Activated T-helper 17 cell treated with anti-CD3 and anti-CD28 coated beads, Interleukin-2, amount 50 U/mL, for 72 hours (primary cell): ENCODE measurements at regions not wholly inside any gene's neighbourhood (a gene's known extent, or its start where the extent isn't known, plus 50 kb on each side); places are given as distances from the start of the nearest gene placed in this dataset.

Experiments
- ATAC-seq: fragments of 150-1000 bp; cut with Tn5 transposase; replicated peaks from 2 replicates; pipeline ENCODE4 v1.10.0; 2021; ENCODE audit warnings: mild to moderate bottlenecking, moderate library complexity
- H3K27ac Mint-ChIP-seq: one replicate; pipeline ENCODE4 v1.8.0; 2022; ENCODE audit warnings: mixed read lengths
- H3K27me3 Mint-ChIP-seq: one replicate; pipeline ENCODE4 v1.8.0; 2022; ENCODE audit warnings: mixed read lengths
- H3K36me3 Mint-ChIP-seq: one replicate; pipeline ENCODE4 v1.8.0; 2022; ENCODE audit warnings: low read depth, mild to moderate bottlenecking, mixed read lengths
- H3K4me1 Mint-ChIP-seq: one replicate; pipeline ENCODE4 v1.8.0; 2022; ENCODE audit warnings: mixed read lengths
- H3K4me3 Mint-ChIP-seq: one replicate; pipeline ENCODE4 v1.8.0; 2022; ENCODE audit warnings: mild to moderate bottlenecking, mixed read lengths
- H3K9me3 Mint-ChIP-seq: one replicate; pipeline ENCODE4 v1.8.0; 2022; ENCODE audit warnings: mixed read lengths

- H3K27me3 Mint-ChIP-seq, result peaks cover 12% of the 10 kb centered on the region
- H3K36me3 Mint-ChIP-seq, result peaks cover 8% of the 10 kb centered on the region
- no peak for ATAC-seq
- peaks cover 18% of the 10 kb centered on the region for H3K4me1 Mint-ChIP-seq
- H3K4me3 Mint-ChIP-seq, result no peak overlapping the region
- H3K27ac Mint-ChIP-seq, result peak overlapping the region; percentile 86
- H3K9me3 Mint-ChIP-seq, result no peaks in the 10 kb centered on the region
These were observed 551.7 kb downstream of the RNF144A start for GRCh38 chr2:7468955-7469354.

GRCh38 chr2:7471185-7471584, 554.0 kb downstream of the RNF144A start:
- Mint-ChIP-seq H3K4me1 (peaks cover 18% of the 10 kb centered on the region), H3K27me3 (peaks cover 15% of the 10 kb centered on the region), H3K9me3 (no peaks in the 10 kb centered on the region), H3K4me3 (no peak overlapping the region), H3K36me3 (peaks cover 8% of the 10 kb centered on the region), H3K27ac (no peak overlapping the region)
- no peak for ATAC-seq

DNA sequence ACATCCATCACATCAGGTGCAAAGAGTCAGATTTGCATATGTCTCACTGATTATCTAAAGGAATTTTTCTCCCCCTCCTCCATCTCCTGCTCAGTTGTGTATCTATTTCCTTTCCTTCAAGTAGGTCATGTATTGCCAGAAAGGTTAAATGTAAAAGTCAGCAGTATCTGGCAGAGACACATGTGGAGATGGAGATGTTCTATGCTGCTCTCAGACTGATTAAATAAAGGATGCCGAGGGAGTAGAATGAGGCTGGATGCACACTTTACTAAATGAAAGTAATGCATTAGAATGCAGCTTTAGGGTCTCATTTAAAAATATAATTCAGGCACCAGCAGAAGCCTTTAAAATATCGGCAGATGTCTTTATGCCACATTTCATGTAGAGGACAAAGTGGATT, 555.3 kb downstream of the RNF144A start:
- H3K4me3 Mint-ChIP-seq, result no peak overlapping the region

DNA sequence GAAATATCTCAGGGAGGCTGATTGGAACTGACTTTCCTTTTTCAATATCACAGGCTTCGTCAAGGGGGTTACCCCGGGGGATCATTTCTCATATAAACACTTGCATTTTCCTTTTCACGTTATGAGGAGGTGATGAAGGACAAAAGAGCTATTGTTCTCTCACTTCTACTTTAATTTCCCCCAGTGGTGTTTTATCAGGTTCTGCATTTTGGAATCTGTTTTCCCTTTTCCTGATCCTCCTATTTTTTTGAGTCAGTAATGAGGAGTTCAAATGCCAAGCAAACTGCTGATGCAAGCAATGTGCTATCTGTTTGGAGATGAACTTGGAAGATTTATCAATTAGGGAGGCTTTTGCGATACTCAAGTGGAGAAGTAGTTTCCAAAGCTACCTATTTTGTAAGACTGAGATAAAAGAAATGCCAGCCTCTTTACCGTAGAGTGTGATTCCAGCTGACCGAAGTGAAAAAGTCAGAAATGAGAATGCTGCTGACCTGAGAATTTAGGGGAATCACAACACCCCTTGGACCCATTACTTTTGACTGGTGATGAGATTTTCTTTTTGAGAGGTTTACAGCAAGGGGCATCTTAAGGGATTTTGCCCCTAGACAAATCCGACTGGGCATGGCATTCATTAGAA, 556.0 kb downstream of the RNF144A start:
- Mint-ChIP-seq H3K36me3 (peaks cover 3% of the 10 kb centered on the region), H3K4me3 (peak overlapping the region; percentile 19), H3K27me3 (peaks cover 15% of the 10 kb centered on the region), H3K9me3 (no peaks in the 10 kb centered on the region), H3K4me1 (peaks cover 10% of the 10 kb centered on the region), H3K27ac (peak overlapping the region; percentile 75)
- ATAC-seq, result no peak

More for the DNA sequence above, 555.3 kb downstream of the RNF144A start:
- H3K27me3 Mint-ChIP-seq, result peaks cover 15% of the 10 kb centered on the region
- H3K36me3 Mint-ChIP-seq, result peaks cover 8% of the 10 kb centered on the region
- H3K27ac Mint-ChIP-seq, result no peak overlapping the region
- ATAC-seq, result no peak
- H3K4me1 Mint-ChIP-seq, result peaks cover 18% of the 10 kb centered on the region
- no peaks in the 10 kb centered on the region for H3K9me3 Mint-ChIP-seq

GRCh38 chr2:7476371-7476770, 559.2 kb downstream of the RNF144A start:
- Mint-ChIP-seq H3K36me3 (no peaks in the 10 kb centered on the region), H3K4me3 (no peak overlapping the region), H3K4me1 (peaks cover 7% of the 10 kb centered on the region), H3K27ac (no peak overlapping the region), H3K27me3 (peaks cover 11% of the 10 kb centered on the region), H3K9me3 (peaks cover 1% of the 10 kb centered on the region)
- ATAC-seq, result no peak

DNA sequence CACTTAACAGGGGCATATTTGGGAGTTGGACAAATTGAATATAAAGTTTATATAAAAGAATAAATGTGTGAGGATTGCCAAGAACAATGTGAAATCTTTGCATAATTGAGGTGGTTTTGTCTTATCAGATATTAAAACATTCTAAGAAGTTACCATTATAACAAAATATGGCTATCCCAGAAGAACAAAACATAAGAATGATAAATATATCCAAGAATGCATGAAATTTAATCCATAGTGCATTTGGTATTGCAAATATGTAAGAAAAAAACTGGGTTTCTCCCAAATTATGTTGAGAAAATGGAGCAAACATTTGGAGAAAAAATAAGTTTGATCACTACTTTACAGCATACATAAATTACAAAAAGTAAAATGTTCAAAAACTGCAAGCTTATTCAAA, 562.4 kb downstream of the RNF144A start:
- Mint-ChIP-seq H3K9me3 (peaks cover 4% of the 10 kb centered on the region), H3K4me3 (no peak overlapping the region), H3K4me1 (no peaks in the 10 kb centered on the region), H3K27ac (no peak overlapping the region), H3K27me3 (peaks cover 3% of the 10 kb centered on the region), H3K36me3 (no peaks in the 10 kb centered on the region)
- ATAC-seq, result no peak

- no peaks in the 10 kb centered on the region for H3K27me3 Mint-ChIP-seq
- H3K4me3 Mint-ChIP-seq, result no peak overlapping the region
- H3K9me3 Mint-ChIP-seq, result peaks cover 4% of the 10 kb centered on the region
- no peaks in the 10 kb centered on the region for H3K4me1 Mint-ChIP-seq
- H3K36me3 Mint-ChIP-seq, result no peaks in the 10 kb centered on the region
- peak; percentile 79 for ATAC-seq
- no peak overlapping the region for H3K27ac Mint-ChIP-seq
These were observed 563.2 kb downstream of the RNF144A start for GRCh38 chr2:7480431-7480830.

- Mint-ChIP-seq H3K27me3 (peaks cover 3% of the 10 kb centered on the region), H3K4me3 (no peak overlapping the region)
- no peak for ATAC-seq
These were observed 573.5 kb downstream of the RNF144A start for GRCh38 chr2:7490672-7491071.

DNA sequence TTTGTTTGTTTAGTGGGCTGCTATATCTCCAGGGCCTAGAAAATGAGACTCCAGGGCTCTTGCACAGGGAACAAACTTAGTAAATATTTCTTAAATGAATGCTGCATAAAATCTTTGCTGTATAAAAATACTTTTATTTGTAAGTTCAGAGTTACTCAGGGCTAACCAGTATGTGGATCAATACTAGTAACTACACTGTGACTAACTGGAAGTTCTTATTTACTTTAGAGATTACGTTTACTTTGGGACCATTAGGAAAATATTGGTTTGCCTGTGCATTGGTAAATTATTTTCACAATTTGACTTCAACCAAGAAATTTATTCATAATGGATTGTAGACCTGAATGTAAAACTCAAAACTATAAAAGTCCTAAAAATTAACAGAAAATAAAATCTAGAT, 575.5 kb downstream of the RNF144A start:
- no peak overlapping the region for H3K4me3 Mint-ChIP-seq
- no peaks in the 10 kb centered on the region for H3K36me3 Mint-ChIP-seq
- H3K27me3 Mint-ChIP-seq, result peaks cover 7% of the 10 kb centered on the region
- H3K4me1 Mint-ChIP-seq, result no peaks in the 10 kb centered on the region
- H3K9me3 Mint-ChIP-seq, result peaks cover 8% of the 10 kb centered on the region
- no peak for ATAC-seq
- H3K27ac Mint-ChIP-seq, result no peak overlapping the region

More at GRCh38 chr2:7490672-7491071, 573.5 kb downstream of the RNF144A start:
- no peaks in the 10 kb centered on the region for H3K36me3 Mint-ChIP-seq
- H3K9me3 Mint-ChIP-seq, result peaks cover 8% of the 10 kb centered on the region
- H3K4me1 Mint-ChIP-seq, result no peaks in the 10 kb centered on the region
- no peak overlapping the region for H3K27ac Mint-ChIP-seq

DNA sequence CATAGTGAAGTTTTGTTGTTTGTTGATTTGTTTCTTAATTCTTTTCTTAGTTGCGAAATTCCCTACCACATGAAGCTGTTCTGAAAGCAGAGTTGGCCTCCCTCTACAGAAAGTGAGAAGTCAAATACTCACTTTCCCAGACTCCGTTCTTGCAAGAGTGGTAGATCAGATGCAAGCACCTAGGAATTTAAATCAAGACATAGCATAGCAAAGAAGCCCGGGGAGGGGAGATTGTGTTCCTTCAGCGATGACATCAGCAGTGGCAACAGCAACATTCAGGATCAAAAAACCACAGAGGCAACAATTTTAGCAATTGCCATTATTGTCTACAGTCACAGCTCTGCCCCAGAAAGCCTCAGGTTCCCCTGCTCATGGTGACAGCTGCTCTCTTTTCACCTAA, 580.0 kb downstream of the RNF144A start:
- Mint-ChIP-seq H3K36me3 (no peaks in the 10 kb centered on the region), H3K27me3 (peaks cover 6% of the 10 kb centered on the region), H3K9me3 (peaks cover 8% of the 10 kb centered on the region), H3K27ac (no peak overlapping the region), H3K4me3 (no peak overlapping the region), H3K4me1 (no peaks in the 10 kb centered on the region)
- peak; percentile 24 for ATAC-seq

DNA sequence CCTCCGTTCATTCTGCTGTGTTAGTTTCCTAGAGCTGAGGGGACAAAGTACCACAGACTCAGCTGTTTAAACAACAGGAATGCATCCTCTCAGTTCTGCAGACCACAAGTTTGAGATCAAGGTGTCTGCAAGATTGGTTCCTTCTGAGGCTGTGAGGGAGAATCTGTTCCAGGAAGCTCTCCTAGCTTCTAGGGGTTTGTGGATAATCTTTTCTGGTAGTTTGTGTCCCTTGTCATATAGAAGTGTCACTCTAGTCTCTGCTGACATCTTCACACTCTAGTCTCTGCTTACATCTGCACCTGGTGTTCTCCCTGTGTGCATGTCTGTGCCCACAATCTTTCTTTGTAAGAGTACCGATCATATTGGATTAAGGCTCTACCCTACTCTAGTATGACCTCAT, 581.8 kb downstream of the RNF144A start:
- ATAC-seq, result no peak
- H3K4me3 Mint-ChIP-seq, result no peak overlapping the region
- peaks cover 3% of the 10 kb centered on the region for H3K27me3 Mint-ChIP-seq
- no peaks in the 10 kb centered on the region for H3K36me3 Mint-ChIP-seq
- no peaks in the 10 kb centered on the region for H3K4me1 Mint-ChIP-seq
- H3K9me3 Mint-ChIP-seq, result peaks cover under 1% of the 10 kb centered on the region
- H3K27ac Mint-ChIP-seq, result no peak overlapping the region

DNA sequence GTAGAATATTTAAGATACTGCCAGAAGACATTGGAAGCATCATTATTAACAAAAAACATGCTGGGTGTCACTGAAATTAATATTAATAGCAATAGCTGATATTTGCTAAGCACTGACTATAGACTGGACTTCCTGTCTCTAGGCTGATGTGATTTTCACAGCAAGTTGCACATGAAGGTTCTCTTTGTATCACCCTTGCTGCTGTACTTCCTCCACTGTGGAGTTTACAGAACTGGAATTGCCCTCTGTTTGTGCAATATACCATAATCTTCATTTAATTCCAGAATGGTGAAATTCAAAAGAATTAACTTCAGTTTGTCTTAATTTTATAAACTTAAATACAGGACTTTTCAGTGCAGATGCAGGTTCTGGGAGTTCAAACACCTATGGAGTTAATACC, 585.1 kb downstream of the RNF144A start:
- no peaks in the 10 kb centered on the region for H3K4me1 Mint-ChIP-seq
- H3K27ac Mint-ChIP-seq, result no peak overlapping the region
- H3K36me3 Mint-ChIP-seq, result no peaks in the 10 kb centered on the region
- H3K4me3 Mint-ChIP-seq, result no peak overlapping the region
- no peaks in the 10 kb centered on the region for H3K9me3 Mint-ChIP-seq
- peaks cover 7% of the 10 kb centered on the region for H3K27me3 Mint-ChIP-seq
- ATAC-seq, result no peak

GRCh38 chr2:7508296-7508943, 591.2 kb downstream of the RNF144A start:
- Mint-ChIP-seq H3K9me3 (no peaks in the 10 kb centered on the region), H3K36me3 (no peaks in the 10 kb centered on the region), H3K27me3 (peaks cover 4% of the 10 kb centered on the region), H3K4me1 (no peaks in the 10 kb centered on the region), H3K27ac (no peak overlapping the region), H3K4me3 (no peak overlapping the region)
- ATAC-seq, result no peak

DNA sequence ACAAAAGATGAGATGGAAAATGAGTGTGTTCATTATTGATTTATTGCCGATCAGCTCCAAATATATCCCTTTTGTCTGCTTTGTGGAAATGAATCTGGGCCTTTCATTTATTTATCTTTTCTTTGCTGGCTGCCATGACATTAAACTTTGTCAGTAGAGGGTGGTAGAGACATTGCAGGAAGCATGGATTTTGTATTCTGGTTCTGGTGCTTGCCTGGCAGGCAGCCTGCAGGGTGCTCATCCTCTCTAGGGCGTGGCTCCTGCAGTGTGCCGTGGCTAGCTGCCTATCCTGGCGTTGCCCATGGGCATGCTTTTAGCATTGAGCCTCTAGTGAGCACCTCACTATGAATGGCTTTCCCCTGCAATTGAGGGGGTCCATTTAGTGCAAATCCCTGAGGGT, 593.1 kb downstream of the RNF144A start:
- H3K36me3 Mint-ChIP-seq, result no peaks in the 10 kb centered on the region
- no peaks in the 10 kb centered on the region for H3K9me3 Mint-ChIP-seq
- H3K27me3 Mint-ChIP-seq, result peaks cover under 1% of the 10 kb centered on the region
- no peak for ATAC-seq
- peaks cover 1% of the 10 kb centered on the region for H3K4me1 Mint-ChIP-seq
- H3K27ac Mint-ChIP-seq, result no peak overlapping the region
- H3K4me3 Mint-ChIP-seq, result no peak overlapping the region

DNA sequence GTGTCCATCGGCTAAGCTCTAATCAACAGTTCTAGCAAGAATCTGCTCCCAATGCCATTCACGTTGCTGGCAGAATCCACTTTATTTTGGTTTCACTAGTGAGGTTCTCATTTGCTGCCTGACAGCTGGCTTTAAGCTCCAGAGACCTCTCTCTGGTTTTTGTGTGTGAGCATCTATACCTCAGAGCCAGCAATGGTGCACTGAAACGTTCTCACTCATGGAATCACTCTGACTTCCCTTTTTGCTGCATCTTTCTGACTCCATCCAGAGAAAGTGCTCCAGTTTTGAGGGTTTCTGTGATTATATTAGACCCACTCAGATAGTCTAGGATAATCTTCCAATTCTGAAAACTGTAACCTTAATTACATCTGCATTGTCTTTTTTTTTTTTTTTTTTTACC, 596.6 kb downstream of the RNF144A start:
- Mint-ChIP-seq H3K36me3 (no peaks in the 10 kb centered on the region), H3K9me3 (no peaks in the 10 kb centered on the region), H3K27me3 (no peaks in the 10 kb centered on the region), H3K4me3 (no peak overlapping the region), H3K4me1 (peaks cover 4% of the 10 kb centered on the region), H3K27ac (no peak overlapping the region)
- no peak for ATAC-seq
